Thymus (tissue), 11 donors: ENCODE measurements at regions not wholly inside any gene's neighbourhood (a gene's known extent, or its start where the extent isn't known, plus 50 kb on each side); places are given as distances from the start of the nearest gene placed in this dataset.

Experiments
- DNase-seq, 9 donors: peaks; one replicate each; pipeline ENCODE4 v3.0.0-alpha.2; 2013; ENCODE audit warnings: low spot score in 9 of 9, low read depth in 6 of 9, missing footprints in 1 of 9
- H3K27ac ChIP-seq, 2 donors: one replicate each; pipeline ENCODE4 v1.5.1; 2013; ENCODE audit warnings: control low read depth in 1 of 2, low read depth in 1 of 2, low read length in 1 of 2, mild to moderate bottlenecking in 1 of 2, moderate library complexity in 1 of 2
- H3K27me3 ChIP-seq, 2 donors: one replicate each; pipeline ENCODE4 v1.5.1; 2013; ENCODE audit warnings: low read length in 1 of 2; ENCODE audit not compliant: control insufficient read depth in 2 of 2, insufficient read depth in 1 of 2
- H3K36me3 ChIP-seq, 2 donors: one replicate each; pipeline ENCODE4 v1.5.1; 2013; ENCODE audit warnings: low read length in 1 of 2, mild to moderate bottlenecking in 1 of 2, moderate library complexity in 1 of 2; ENCODE audit not compliant: control insufficient read depth in 2 of 2, insufficient read depth in 2 of 2
- H3K4me1 ChIP-seq, 2 donors: one replicate each; pipeline ENCODE4 v1.5.1; 2013; ENCODE audit warnings: low read length in 2 of 2; ENCODE audit not compliant: control insufficient read depth in 2 of 2, insufficient read depth in 2 of 2
- H3K4me3 ChIP-seq, 2 donors: one replicate each; pipeline ENCODE4 v1.5.1; 2013; ENCODE audit warnings: low read length in 2 of 2, control low read depth in 1 of 2, mild to moderate bottlenecking in 1 of 2
- H3K9me3 ChIP-seq, 2 donors: one replicate each; pipeline ENCODE4 v1.5.1; 2013; ENCODE audit warnings: low read length in 1 of 2, mild to moderate bottlenecking in 1 of 2; ENCODE audit not compliant: control insufficient read depth in 2 of 2, insufficient read depth in 1 of 2
- WGBS: extraction: QIAGEN DNeasy Blood & Tissue Kit; methylation state at CpG from one replicate; pipeline ENCODE4 v1.1.7; 2013; 5-methylcytosine and 5-hydroxymethylcytosine counted together
- donor health status: healthy.

GRCh38 chr12:87930033-87930432 is 99.2 kb downstream of the C12orf50 start:
- 94% methylated on average over 2 of the region's 2 CpGs for WGBS
- no peak overlapping the region for H3K27ac ChIP-seq
- DNase-seq, result no peak
- no peaks in the 10 kb centered on the region for H3K9me3 ChIP-seq
- H3K36me3 ChIP-seq, result no peaks in the 10 kb centered on the region
- no peaks in the 10 kb centered on the region for H3K27me3 ChIP-seq
- no peaks in the 10 kb centered on the region for H3K4me1 ChIP-seq
- H3K4me3 ChIP-seq, result no peak overlapping the region

GRCh38 chr12:87929346-87929745 is 99.9 kb downstream of the C12orf50 start:
- H3K36me3 ChIP-seq, result no peaks in the 10 kb centered on the region
- no peaks in the 10 kb centered on the region for H3K27me3 ChIP-seq
- WGBS, result 89% methylated on average over 2 of the region's 2 CpGs
- H3K4me3 ChIP-seq, result no peak overlapping the region
- H3K4me1 ChIP-seq, result no peaks in the 10 kb centered on the region
- H3K27ac ChIP-seq, result no peak overlapping the region
- no peaks in the 10 kb centered on the region for H3K9me3 ChIP-seq
- no peak for DNase-seq

- Histone ChIP-seq H3K36me3 (no peaks in the 10 kb centered on the region), H3K9me3 (no peaks in the 10 kb centered on the region), H3K4me1 (no peaks in the 10 kb centered on the region), H3K27me3 (no peaks in the 10 kb centered on the region), H3K4me3 (no peak overlapping the region), H3K27ac (no peak overlapping the region)
- no peak for DNase-seq
- WGBS, result 75% methylated on average over 1 of the region's 1 CpG
These were observed 101.2 kb downstream of the C12orf50 start for GRCh38 chr12:87928031-87928430.

GRCh38 chr12:87925021-87925420 is 104.2 kb downstream of the C12orf50 start:
- Histone ChIP-seq H3K4me1 (no peaks in the 10 kb centered on the region), H3K9me3 (no peaks in the 10 kb centered on the region), H3K4me3 (no peak overlapping the region), H3K27ac (no peak overlapping the region), H3K27me3 (no peaks in the 10 kb centered on the region), H3K36me3 (no peaks in the 10 kb centered on the region)
- WGBS, result 92% methylated on average over 2 of the region's 2 CpGs
- DNase-seq, result no peak

GRCh38 chr12:87924149-87924548 is 105.1 kb downstream of the C12orf50 start:
- Histone ChIP-seq H3K27ac (no peak overlapping the region), H3K36me3 (no peaks in the 10 kb centered on the region), H3K4me3 (no peak overlapping the region), H3K9me3 (no peaks in the 10 kb centered on the region), H3K4me1 (no peaks in the 10 kb centered on the region), H3K27me3 (no peaks in the 10 kb centered on the region)
- no peak for DNase-seq

GRCh38 chr12:87923361-87923760 is 105.8 kb downstream of the C12orf50 start:
- no peak overlapping the region for H3K27ac ChIP-seq
- no peak overlapping the region for H3K4me3 ChIP-seq
- no peak for DNase-seq
- WGBS, result 84% methylated on average over 3 of the region's 3 CpGs
- H3K36me3 ChIP-seq, result no peaks in the 10 kb centered on the region
- H3K9me3 ChIP-seq, result no peaks in the 10 kb centered on the region
- no peaks in the 10 kb centered on the region for H3K4me1 ChIP-seq
- no peaks in the 10 kb centered on the region for H3K27me3 ChIP-seq

GRCh38 chr12:87922736-87923135 is 106.5 kb downstream of the C12orf50 start:
- 53% methylated on average over 2 of the region's 2 CpGs for WGBS
- Histone ChIP-seq H3K4me1 (no peaks in the 10 kb centered on the region), H3K27me3 (no peaks in the 10 kb centered on the region), H3K27ac (no peak overlapping the region), H3K4me3 (no peak overlapping the region), H3K36me3 (no peaks in the 10 kb centered on the region), H3K9me3 (no peaks in the 10 kb centered on the region)
- DNase-seq, result no peak

GRCh38 chr12:87921621-87922020 is 107.6 kb downstream of the C12orf50 start:
- WGBS, result 88% methylated on average over 4 of the region's 4 CpGs
- no peaks in the 10 kb centered on the region for H3K27me3 ChIP-seq

GRCh38 chr12:87920139-87920538 is 109.1 kb downstream of the C12orf50 start:
- no peak for DNase-seq

More at GRCh38 chr12:87921621-87922020, 107.6 kb downstream of the C12orf50 start:
- no peaks in the 10 kb centered on the region for H3K9me3 ChIP-seq
- H3K4me3 ChIP-seq, result no peak overlapping the region
- no peak for DNase-seq
- H3K4me1 ChIP-seq, result no peaks in the 10 kb centered on the region
- H3K27ac ChIP-seq, result no peak overlapping the region
- no peaks in the 10 kb centered on the region for H3K36me3 ChIP-seq

GRCh38 chr12:87901457-87901856 is 127.7 kb downstream of the C12orf50 start:
- H3K9me3 ChIP-seq, result no peaks in the 10 kb centered on the region
- 94% methylated on average over 4 of the region's 4 CpGs for WGBS
- no peak overlapping the region for H3K4me3 ChIP-seq
- H3K27me3 ChIP-seq, result no peaks in the 10 kb centered on the region
- no peak overlapping the region for H3K27ac ChIP-seq
- no peaks in the 10 kb centered on the region for H3K36me3 ChIP-seq
- no peak for DNase-seq
- no peaks in the 10 kb centered on the region for H3K4me1 ChIP-seq

More at GRCh38 chr12:87920139-87920538, 109.1 kb downstream of the C12orf50 start:
- Histone ChIP-seq H3K27me3 (no peaks in the 10 kb centered on the region), H3K27ac (no peak overlapping the region), H3K9me3 (no peaks in the 10 kb centered on the region), H3K4me1 (no peaks in the 10 kb centered on the region), H3K4me3 (no peak overlapping the region), H3K36me3 (no peaks in the 10 kb centered on the region)
